HCT116 (cell line): ENCODE measurements at regions not wholly inside any gene's neighbourhood (a gene's known extent, or its start where the extent isn't known, plus 50 kb on each side); places are given as distances from the start of the nearest gene placed in this dataset.
A peak's percentile ranks its signal among the peaks of the same experiment; 100 is the strongest.

Experiments used
- ATAC-seq: fragments of 200-7000 bp; cut with Tn5 transposase; 2 replicates; pipeline ENCODE4 v1.9.1; 2020; ENCODE audit warnings: mild to moderate bottlenecking, moderate library complexity
- BruUV-seq: library from RNA; stranded (reverse); fragments of 400-500 nt; replicated peaks from 2 replicates; lab custom pipeline; 2021; lab: Mats Ljungman, UMichigan
- CTCF ChIA-PET: fragments of 300-600 bp; sonication (Branson Sonifier 250); formaldehyde crosslinking; loops from one replicate; lab custom pipeline; 2021; ENCODE audit warnings: antibody characterized with exemption; lab: Charles Lee
- POLR2A ChIA-PET: fragments of 300-600, 350-600 bp; sonication (Branson Sonifier 250); formaldehyde crosslinking; loops from one replicate; lab custom pipeline; 2021; ENCODE audit warnings: antibody characterized with exemption; lab: Charles Lee
- RAD21 ChIA-PET, 2 experiments: fragments of 300-600 bp; sonication (Branson Sonifier 250); formaldehyde crosslinking; loops; one replicate each; lab custom pipeline; 2023; ENCODE audit warnings: low total read pairs in 2 of 2; ENCODE audit not compliant: uncharacterized antibody in 2 of 2, unreplicated experiment in 2 of 2, low non-redundant PET in 1 of 2; lab: Charles Lee
- DNase-seq: peaks from one replicate; pipeline ENCODE4 v3.0.0-alpha.2; 2010; ENCODE audit warnings: low read depth, low spot score
- H2AFZ ChIP-seq: fragments of 200-600 bp; shearing (Covaris generic), sonication (generic); 2 replicates; pipeline ENCODE4 v1.6.1; 2017; ENCODE audit warnings: low read depth, mixed run types, mixed read lengths, antibody characterized with exemption, low read length; ENCODE audit not compliant: poor library complexity, severe bottlenecking
- H3K27ac ChIP-seq: 2 replicates; pipeline ENCODE4 v1.5.1; 2012; ENCODE audit warnings: low read depth, low read length
- H3K27me3 ChIP-seq: fragments of 200-600 bp; sonication (generic); 2 replicates; pipeline ENCODE4 v1.6.1; 2016; ENCODE audit warnings: mixed run types, low read length, mixed read lengths; ENCODE audit not compliant: insufficient read depth
- H3K36me3 ChIP-seq, 2 experiments: fragments of 200-500 bp in 1 of 2; fragments of 200-600 bp in 1 of 2; sonication (Bioruptor generic) in 1 of 2; sonication (generic) in 1 of 2; 2 replicates each; pipeline versions ENCODE4 v1.5.1 to v1.6.1; 2014 to 2016; ENCODE audit warnings: low read length in 2 of 2, inconsistent platforms in 1 of 2, mixed read lengths in 1 of 2, mixed run types in 1 of 2; ENCODE audit not compliant: insufficient read depth in 2 of 2, control insufficient read depth in 1 of 2
- H3K4me1 ChIP-seq, 2 experiments: fragments of 200-600 bp in 1 of 2; sonication (generic) in 1 of 2; 2 replicates each; pipeline versions ENCODE4 v1.5.1 to v1.6.1; 2012 to 2017; ENCODE audit warnings: low read length in 2 of 2, inconsistent platforms in 1 of 2, mild to moderate bottlenecking in 1 of 2, mixed read lengths in 1 of 2, mixed run types in 1 of 2, moderate library complexity in 1 of 2; ENCODE audit not compliant: insufficient read depth in 2 of 2, control insufficient read depth in 1 of 2
- H3K4me2 ChIP-seq: fragments of 200-600 bp; sonication (generic); 2 replicates; pipeline ENCODE4 v1.6.1; 2017; ENCODE audit warnings: mixed run types, low read length, mixed read lengths
- H3K4me3 ChIP-seq, 2 experiments: fragments of 200-600 bp in 1 of 2; sonication (generic) in 1 of 2; replicated peaks in 1 of 2; 2 replicates each; pipeline ENCODE4 v1.5.1; 2011 to 2016; ENCODE audit warnings: low read length in 2 of 2, control low read depth in 1 of 2, low read depth in 1 of 2, mild to moderate bottlenecking in 1 of 2, mixed read lengths in 1 of 2, mixed run types in 1 of 2
- H3K79me2 ChIP-seq: fragments of 200-600 bp; sonication (generic); 2 replicates; pipeline ENCODE4 v1.6.1; 2017; ENCODE audit warnings: mild to moderate bottlenecking, mixed run types, low read length, moderate library complexity, mixed read lengths; ENCODE audit not compliant: insufficient read depth
- H3K9ac ChIP-seq: fragments of 200-600 bp; sonication (generic); 2 replicates; pipeline ENCODE4 v1.6.1; 2016; ENCODE audit warnings: low read length, mixed read lengths
- H3K9me2 ChIP-seq: fragments of 200-600 bp; sonication (generic), shearing (Covaris generic); 2 replicates; pipeline ENCODE4 v1.6.1; 2017; ENCODE audit warnings: mixed run types, mild to moderate bottlenecking, moderate library complexity; ENCODE audit not compliant: insufficient read depth
- H3K9me3 ChIP-seq, 2 experiments: fragments of 200-500 bp in 1 of 2; fragments of 200-600 bp in 1 of 2; sonication (Bioruptor generic) in 1 of 2; sonication (generic) in 1 of 2; 2 replicates each; pipeline ENCODE4 v1.6.1; 2014 to 2017; ENCODE audit warnings: low read length in 2 of 2, mixed read lengths in 2 of 2, inconsistent platforms in 1 of 2, low read depth in 1 of 2, mild to moderate bottlenecking in 1 of 2, mixed run types in 1 of 2, moderate library complexity in 1 of 2; ENCODE audit not compliant: control insufficient read depth in 1 of 2, insufficient read depth in 1 of 2
- H4K20me1 ChIP-seq: fragments of 200-600 bp; sonication (generic), shearing (Covaris generic); 2 replicates; pipeline ENCODE4 v1.6.1; 2017; ENCODE audit warnings: mixed run types, mild to moderate bottlenecking, moderate library complexity; ENCODE audit not compliant: insufficient read depth
- CTCF ChIP-seq, 3 experiments: fragments of 200-600 bp in 1 of 3; sonication (generic) in 1 of 3; IDR thresholded peaks in 2 of 3; conservative IDR thresholded peaks in 1 of 3; 2 replicates each; pipeline ENCODE4 v1.5.1; 2012 to 2017; ENCODE audit warnings: low read depth in 2 of 3, low read length in 2 of 3, antibody characterized with exemption in 1 of 3, borderline replicate concordance in 1 of 3, control low read depth in 1 of 3, mild to moderate bottlenecking in 1 of 3, mixed read lengths in 1 of 3, mixed run types in 1 of 3, moderate library complexity in 1 of 3; ENCODE audit not compliant: insufficient read depth in 1 of 3
- POLR2AphosphoS5 ChIP-seq: IDR thresholded peaks from 2 replicates; pipeline ENCODE4 v1.6.1; 2011; ENCODE audit warnings: mild to moderate bottlenecking, low read depth, low read length, moderate library complexity
- intact Hi-C: fragments of 100-400 bp; cut with micrococcal nuclease; formaldehyde crosslinking; loops from 2 replicates; pipeline ENCODE4 v1.10.0; 2022
- TF ChIP-seq, protein P1 (sequence below): IDR thresholded peaks from 2 replicates; pipeline ENCODE4 v1.6.1; 2012

DNA sequence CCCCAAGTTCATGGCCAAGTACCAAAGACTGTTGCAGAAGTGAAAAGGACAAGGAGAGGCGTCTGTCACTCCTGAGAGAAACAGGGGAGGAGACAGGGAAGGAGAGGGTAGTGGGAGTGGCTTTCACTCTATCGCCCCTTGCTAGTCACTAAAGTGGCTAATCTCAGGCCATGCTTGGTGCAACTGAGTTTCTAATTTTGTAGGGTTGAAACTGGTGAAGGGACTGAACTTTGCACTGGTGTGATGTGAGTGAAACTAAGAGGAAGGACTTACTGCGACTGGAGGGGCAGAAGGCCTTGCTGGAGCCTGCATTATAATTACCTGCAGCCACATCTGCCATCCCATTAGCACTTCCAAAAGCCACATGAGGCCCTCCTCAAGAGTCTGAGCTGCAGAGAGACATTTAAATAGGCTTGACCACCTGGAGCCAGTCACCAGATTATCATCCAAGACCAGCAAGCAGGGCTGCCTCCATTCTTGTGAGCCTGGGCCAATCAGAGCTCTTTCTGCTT, 107.2 kb upstream of the EEPD1 start:
- Histone ChIP-seq H3K9ac (no peak overlapping the region), H3K9me3 (no peaks in the 10 kb centered on the region), H3K27me3 (no peaks in the 10 kb centered on the region), H4K20me1 (no peaks in the 10 kb centered on the region)
- DNase-seq: no peak
- no peak for TF ChIP-seq POLR2AphosphoS5
- TF ChIP-seq, all 23 proteins: peak for 0
- POLR2A ChIA-PET: no interaction called here
- Histone ChIP-seq H3K27ac (no peak overlapping the region), H3K9me2 (0 out of 2 replicates have a peak, but pooled peaks cover 2% of the 10 kb centered on the region), H3K36me3 (no peaks in the 10 kb centered on the region), H3K79me2 (no peaks in the 10 kb centered on the region), H2AFZ (no peak overlapping the region), H3K4me2 (no peak overlapping the region), H3K4me3 (no peak overlapping the region), H3K4me1 (no peaks in the 10 kb centered on the region)
- RAD21 ChIA-PET: no interaction called here
- no peak for ATAC-seq
- intact Hi-C loops: no loop called here
- CTCF ChIA-PET: no interaction called here
- no TSS peak for BruUV-seq

GRCh38 chr7:36047091-36047658, 105.9 kb upstream of the EEPD1 start:
- Histone ChIP-seq H3K4me3 (no peak overlapping the region), H3K9ac (no peak overlapping the region), H3K9me3 (no peaks in the 10 kb centered on the region), H3K79me2 (no peaks in the 10 kb centered on the region), H3K36me3 (no peaks in the 10 kb centered on the region), H3K27ac (no peak overlapping the region), H2AFZ (peak overlapping the region; percentile 13), H3K27me3 (no peaks in the 10 kb centered on the region), H3K4me2 (no peak overlapping the region), H3K4me1 (no peaks in the 10 kb centered on the region), H3K9me2 (0 out of 2 replicates have a peak, but pooled peaks cover 2% of the 10 kb centered on the region), H4K20me1 (no peaks in the 10 kb centered on the region)
- ChIA-PET CTCF (interaction anchor here (1.6 kb wide), 1 partner anchor 9 kb away, joined by 3 read pairs; no protein-coding TSS in a partner anchor), RAD21 (interaction anchor here in 1 of 2 experiments (0.6 kb wide), 1 partner anchor 197 kb away, joined by 3 read pairs; no protein-coding TSS in a partner anchor), POLR2A (no interaction called here)
- ATAC-seq (peak; percentile 84), DNase-seq (no peak)
- no TSS peak for BruUV-seq
- intact Hi-C loops: no loop called here
- TF ChIP-seq, protein P1, sequence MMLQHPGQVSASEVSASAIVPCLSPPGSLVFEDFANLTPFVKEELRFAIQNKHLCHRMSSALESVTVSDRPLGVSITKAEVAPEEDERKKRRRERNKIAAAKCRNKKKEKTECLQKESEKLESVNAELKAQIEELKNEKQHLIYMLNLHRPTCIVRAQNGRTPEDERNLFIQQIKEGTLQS: no peak
- TF ChIP-seq CTCF (IDR thresholded peaks at IDR 0.05 in 2 of 3, conservative IDR thresholded peaks at IDR 0.05 in 1 of 3; ENCODE audit: borderline replicate concordance in 1 of 3, insufficient read depth in 1 of 3, low read depth in 2 of 3, low read length in 2 of 3): peak in 2 of 3 experiments; percentile 40 to 43; a peak in 4 of 6 replicates
- no peak for TF ChIP-seq POLR2AphosphoS5
